ENCODE measurements at regions not wholly inside any gene's neighbourhood (a gene's known extent, or its start where the extent isn't known, plus 50 kb on each side); places are given as distances from the start of the nearest gene placed in this dataset.

DNA sequence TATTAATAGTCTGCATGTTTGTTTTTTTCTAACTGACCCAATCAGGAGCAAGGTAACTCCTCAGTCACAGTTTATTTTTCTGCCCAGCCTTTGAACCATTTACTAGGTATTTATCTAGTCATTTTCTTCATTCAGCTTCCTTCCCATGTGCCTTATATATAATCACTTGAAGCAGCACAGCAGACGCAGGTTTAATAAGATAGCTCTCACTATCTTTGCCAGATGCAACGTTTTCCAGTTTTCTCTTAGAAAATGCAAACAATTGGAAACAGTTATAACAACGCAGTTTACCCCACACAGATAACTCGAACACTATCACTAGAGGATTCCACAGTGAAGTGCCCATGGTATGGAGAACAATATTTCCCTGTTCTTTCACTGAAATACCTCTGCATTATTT, 56.4 kb upstream of the NFKB1 start:
- Histone ChIP-seq H4K20me1 (replicated peaks; ENCODE audit: control insufficient read depth, insufficient read depth, low read length) (no peaks in the 10 kb centered on the region), H2AFZ (ENCODE audit: low read depth, low read length) (peak overlapping the region; percentile 66), H3K79me2 (ENCODE audit: control insufficient read depth, insufficient read depth, low read length) (no peaks in the 10 kb centered on the region), H3K27ac (ENCODE audit: extremely low read depth, low read depth, low read length) (no peak overlapping the region), H3K4me1 (replicated peaks in 1 of 2; ENCODE audit: control insufficient read depth in 2 of 2, insufficient read depth in 2 of 2, low read length in 2 of 2) (peaks cover 0 to 7% of the 10 kb centered on the region in 2 experiments; a peak in 2 of 5 replicates), H3K9ac (ENCODE audit: insufficient read depth in 1 of 2, low read depth in 2 of 2, low read length in 2 of 2) (0 out of 4 replicates have a peak overlapping the region, but pooled peaks of 1 of the 2 experiments have one; percentile 6), H3K27me3 (ENCODE audit: control insufficient read depth in 2 of 2, insufficient read depth in 2 of 2, low read length in 2 of 2) (no peaks in the 10 kb centered on the region; a peak in 1 of 5 replicates), H3K9me1 (ENCODE audit: control insufficient read depth, insufficient read depth, low read length) (no peaks in the 10 kb centered on the region), H3K4me2 (ENCODE audit: insufficient read depth, low read length) (no peak overlapping the region; the same call in 1 of the 2 replicates), H3K36me3 (ENCODE audit: control insufficient read depth, insufficient read depth, low read length) (no peaks in the 10 kb centered on the region), H3K9me3 (replicated peaks; ENCODE audit: control insufficient read depth, insufficient read depth, low read depth, low read length) (no peaks in the 10 kb centered on the region), H3K4me3 (no peak overlapping the region)
- ATAC-seq (no peak), FAIRE-seq (no peak), DNase-seq (ENCODE audit: extremely low read depth in 1 of 4, low spot score in 3 of 4) (no peak)
- no TSS peak for BruUV-seq (replicated peaks)
- no peak for TF ChIP-seq SRSF1 (IDR thresholded peaks at IDR 0.05; ENCODE audit: low read depth, low read length)
- no peak for TF ChIP-seq ATF7 (IDR thresholded peaks at IDR 0.05)
- TF ChIP-seq TAL1 (IDR thresholded peaks at IDR 0.05), result peak; percentile 30
- TF ChIP-seq, protein P1, sequence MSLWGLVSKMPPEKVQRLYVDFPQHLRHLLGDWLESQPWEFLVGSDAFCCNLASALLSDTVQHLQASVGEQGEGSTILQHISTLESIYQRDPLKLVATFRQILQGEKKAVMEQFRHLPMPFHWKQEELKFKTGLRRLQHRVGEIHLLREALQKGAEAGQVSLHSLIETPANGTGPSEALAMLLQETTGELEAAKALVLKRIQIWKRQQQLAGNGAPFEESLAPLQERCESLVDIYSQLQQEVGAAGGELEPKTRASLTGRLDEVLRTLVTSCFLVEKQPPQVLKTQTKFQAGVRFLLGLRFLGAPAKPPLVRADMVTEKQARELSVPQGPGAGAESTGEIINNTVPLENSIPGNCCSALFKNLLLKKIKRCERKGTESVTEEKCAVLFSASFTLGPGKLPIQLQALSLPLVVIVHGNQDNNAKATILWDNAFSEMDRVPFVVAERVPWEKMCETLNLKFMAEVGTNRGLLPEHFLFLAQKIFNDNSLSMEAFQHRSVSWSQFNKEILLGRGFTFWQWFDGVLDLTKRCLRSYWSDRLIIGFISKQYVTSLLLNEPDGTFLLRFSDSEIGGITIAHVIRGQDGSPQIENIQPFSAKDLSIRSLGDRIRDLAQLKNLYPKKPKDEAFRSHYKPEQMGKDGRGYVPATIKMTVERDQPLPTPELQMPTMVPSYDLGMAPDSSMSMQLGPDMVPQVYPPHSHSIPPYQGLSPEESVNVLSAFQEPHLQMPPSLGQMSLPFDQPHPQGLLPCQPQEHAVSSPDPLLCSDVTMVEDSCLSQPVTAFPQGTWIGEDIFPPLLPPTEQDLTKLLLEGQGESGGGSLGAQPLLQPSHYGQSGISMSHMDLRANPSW (CRISPR knock-in tag; IDR thresholded peaks at IDR 0.05), result no peak
- no peak for TF ChIP-seq HCFC1 (IDR thresholded peaks at IDR 0.05; ENCODE audit: low read depth, low read length)
- TF ChIP-seq, protein P2, sequence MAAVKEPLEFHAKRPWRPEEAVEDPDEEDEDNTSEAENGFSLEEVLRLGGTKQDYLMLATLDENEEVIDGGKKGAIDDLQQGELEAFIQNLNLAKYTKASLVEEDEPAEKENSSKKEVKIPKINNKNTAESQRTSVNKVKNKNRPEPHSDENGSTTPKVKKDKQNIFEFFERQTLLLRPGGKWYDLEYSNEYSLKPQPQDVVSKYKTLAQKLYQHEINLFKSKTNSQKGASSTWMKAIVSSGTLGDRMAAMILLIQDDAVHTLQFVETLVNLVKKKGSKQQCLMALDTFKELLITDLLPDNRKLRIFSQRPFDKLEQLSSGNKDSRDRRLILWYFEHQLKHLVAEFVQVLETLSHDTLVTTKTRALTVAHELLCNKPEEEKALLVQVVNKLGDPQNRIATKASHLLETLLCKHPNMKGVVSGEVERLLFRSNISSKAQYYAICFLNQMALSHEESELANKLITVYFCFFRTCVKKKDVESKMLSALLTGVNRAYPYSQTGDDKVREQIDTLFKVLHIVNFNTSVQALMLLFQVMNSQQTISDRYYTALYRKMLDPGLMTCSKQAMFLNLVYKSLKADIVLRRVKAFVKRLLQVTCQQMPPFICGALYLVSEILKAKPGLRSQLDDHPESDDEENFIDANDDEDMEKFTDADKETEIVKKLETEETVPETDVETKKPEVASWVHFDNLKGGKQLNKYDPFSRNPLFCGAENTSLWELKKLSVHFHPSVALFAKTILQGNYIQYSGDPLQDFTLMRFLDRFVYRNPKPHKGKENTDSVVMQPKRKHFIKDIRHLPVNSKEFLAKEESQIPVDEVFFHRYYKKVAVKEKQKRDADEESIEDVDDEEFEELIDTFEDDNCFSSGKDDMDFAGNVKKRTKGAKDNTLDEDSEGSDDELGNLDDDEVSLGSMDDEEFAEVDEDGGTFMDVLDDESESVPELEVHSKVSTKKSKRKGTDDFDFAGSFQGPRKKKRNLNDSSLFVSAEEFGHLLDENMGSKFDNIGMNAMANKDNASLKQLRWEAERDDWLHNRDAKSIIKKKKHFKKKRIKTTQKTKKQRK (IDR thresholded peaks at IDR 0.05; ENCODE audit: borderline replicate concordance, low read depth, low read length), result no peak
- TF ChIP-seq SIN3A (IDR thresholded peaks at IDR 0.05; ENCODE audit: borderline replicate concordance in 2 of 2, control insufficient read depth in 1 of 2, low read depth in 2 of 2, low read length in 2 of 2), result no peak
- TF ChIP-seq, protein P3, sequence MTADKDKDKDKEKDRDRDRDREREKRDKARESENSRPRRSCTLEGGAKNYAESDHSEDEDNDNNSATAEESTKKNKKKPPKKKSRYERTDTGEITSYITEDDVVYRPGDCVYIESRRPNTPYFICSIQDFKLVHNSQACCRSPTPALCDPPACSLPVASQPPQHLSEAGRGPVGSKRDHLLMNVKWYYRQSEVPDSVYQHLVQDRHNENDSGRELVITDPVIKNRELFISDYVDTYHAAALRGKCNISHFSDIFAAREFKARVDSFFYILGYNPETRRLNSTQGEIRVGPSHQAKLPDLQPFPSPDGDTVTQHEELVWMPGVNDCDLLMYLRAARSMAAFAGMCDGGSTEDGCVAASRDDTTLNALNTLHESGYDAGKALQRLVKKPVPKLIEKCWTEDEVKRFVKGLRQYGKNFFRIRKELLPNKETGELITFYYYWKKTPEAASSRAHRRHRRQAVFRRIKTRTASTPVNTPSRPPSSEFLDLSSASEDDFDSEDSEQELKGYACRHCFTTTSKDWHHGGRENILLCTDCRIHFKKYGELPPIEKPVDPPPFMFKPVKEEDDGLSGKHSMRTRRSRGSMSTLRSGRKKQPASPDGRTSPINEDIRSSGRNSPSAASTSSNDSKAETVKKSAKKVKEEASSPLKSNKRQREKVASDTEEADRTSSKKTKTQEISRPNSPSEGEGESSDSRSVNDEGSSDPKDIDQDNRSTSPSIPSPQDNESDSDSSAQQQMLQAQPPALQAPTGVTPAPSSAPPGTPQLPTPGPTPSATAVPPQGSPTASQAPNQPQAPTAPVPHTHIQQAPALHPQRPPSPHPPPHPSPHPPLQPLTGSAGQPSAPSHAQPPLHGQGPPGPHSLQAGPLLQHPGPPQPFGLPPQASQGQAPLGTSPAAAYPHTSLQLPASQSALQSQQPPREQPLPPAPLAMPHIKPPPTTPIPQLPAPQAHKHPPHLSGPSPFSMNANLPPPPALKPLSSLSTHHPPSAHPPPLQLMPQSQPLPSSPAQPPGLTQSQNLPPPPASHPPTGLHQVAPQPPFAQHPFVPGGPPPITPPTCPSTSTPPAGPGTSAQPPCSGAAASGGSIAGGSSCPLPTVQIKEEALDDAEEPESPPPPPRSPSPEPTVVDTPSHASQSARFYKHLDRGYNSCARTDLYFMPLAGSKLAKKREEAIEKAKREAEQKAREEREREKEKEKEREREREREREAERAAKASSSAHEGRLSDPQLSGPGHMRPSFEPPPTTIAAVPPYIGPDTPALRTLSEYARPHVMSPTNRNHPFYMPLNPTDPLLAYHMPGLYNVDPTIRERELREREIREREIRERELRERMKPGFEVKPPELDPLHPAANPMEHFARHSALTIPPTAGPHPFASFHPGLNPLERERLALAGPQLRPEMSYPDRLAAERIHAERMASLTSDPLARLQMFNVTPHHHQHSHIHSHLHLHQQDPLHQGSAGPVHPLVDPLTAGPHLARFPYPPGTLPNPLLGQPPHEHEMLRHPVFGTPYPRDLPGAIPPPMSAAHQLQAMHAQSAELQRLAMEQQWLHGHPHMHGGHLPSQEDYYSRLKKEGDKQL (CRISPR knock-in tag; IDR thresholded peaks at IDR 0.05; ENCODE audit: borderline replicate concordance), result no peak
- TF ChIP-seq CBFA2T3 (IDR thresholded peaks at IDR 0.05), result peak; percentile 55
- no peak for TF ChIP-seq ZNF253 (CRISPR knock-in tag; conservative IDR thresholded peaks at IDR 0.05)
- ChIA-PET POLR2A (no interaction called here), CTCF (ENCODE audit: low intra/inter-chr PET ratio) (no interaction called here)
- intact Hi-C loops (cut with micrococcal nuclease) (loop anchor here (5.0 kb wide), 1 partner anchor 58 kb away; the partner anchor contains the start of gene NFKB1), in situ Hi-C loops (cut with MboI) (loop anchor here (10.0 kb wide), 1 partner anchor 560 kb away; no protein-coding TSS in a partner anchor)
- WGBS (ENCODE audit: insufficient coverage, low coverage, missing lambda C conversion rate), result 4% methylated on average over 4 of the region's 4 CpGs

All from K562 (cell line).